GM10266 (cell line): ENCODE measurements at regions not wholly inside any gene's neighbourhood (a gene's known extent, or its start where the extent isn't known, plus 50 kb on each side); places are given as distances from the start of the nearest gene placed in this dataset.

Source experiments
- DNase-seq: peaks from one replicate; pipeline ENCODE4 v3.0.0; 2012; ENCODE audit errors: extremely low spot score
- CTCF ChIP-seq: IDR thresholded peaks from 2 replicates; pipeline ENCODE4 v1.5.1; 2012; ENCODE audit warnings: mild to moderate bottlenecking, low read depth; ENCODE audit not compliant: control insufficient read depth, insufficient read depth; ENCODE audit errors: missing control alignments

DNA sequence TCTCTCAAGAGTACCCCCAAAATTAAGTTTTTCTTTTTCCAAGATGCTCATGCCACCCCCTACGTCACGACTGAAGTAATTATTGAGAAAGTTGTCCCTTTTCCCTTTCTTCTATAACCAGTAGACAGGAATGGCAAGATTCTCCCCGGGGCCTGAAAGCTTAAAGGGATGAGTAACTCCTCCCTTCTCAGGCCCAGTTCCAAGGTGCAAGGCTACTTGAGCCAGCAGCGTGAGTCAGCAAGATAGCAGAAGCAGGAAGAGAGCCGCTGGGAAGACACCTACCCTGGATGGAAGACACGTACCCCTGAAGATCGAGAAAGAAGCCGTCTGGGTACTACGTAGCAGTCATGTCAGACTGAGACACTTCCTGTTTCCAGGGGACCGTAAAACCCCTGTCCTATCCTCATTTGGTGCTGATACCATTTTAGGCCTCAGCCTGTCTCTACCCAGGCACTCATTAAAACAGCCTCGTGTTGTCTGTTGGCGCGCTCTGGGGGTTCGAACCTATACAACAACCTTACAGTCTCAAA lies 241.0 kb downstream of the ADGRG6 start:
- no peak for DNase-seq
- no peak for TF ChIP-seq CTCF

- TF ChIP-seq CTCF, result no peak
- DNase-seq, result no peak
Observed at GRCh38 chr6:142543606-142544005, 241.8 kb downstream of the ADGRG6 start.

DNA sequence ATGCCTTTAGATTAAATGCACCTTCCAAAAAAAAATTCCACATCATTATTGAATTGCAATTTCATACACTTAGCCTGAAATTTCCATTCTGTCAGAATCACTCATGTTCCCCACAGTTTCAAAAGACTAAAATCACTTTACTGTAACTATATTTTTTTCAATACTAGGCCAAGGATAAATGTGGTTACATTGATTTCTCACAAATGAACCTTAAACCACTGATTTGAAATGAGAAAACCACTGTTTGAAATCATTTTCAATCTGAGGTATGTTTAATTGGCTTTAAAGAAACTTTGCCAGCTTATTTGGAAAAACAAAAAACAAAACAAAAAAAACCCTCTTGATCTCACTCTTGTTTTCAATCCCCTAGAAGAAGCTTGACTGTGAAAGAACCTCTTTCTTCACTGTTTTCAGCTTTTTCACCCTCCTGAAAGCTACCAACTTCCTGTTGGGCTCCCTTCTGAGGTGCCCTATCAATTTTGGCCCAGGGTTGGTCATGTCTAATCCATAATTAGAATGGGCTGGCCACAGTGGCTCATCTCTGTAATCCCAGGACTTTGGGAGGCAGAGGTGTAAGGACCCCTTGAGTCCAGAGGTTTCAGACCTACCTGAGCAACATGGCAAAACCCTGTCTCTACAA lies 242.5 kb downstream of the ADGRG6 start:
- DNase-seq, result no peak
- TF ChIP-seq CTCF, result no peak

GRCh38 chr6:142545147-142545546 lies 243.3 kb downstream of the ADGRG6 start:
- no peak for DNase-seq
- no peak for TF ChIP-seq CTCF

GRCh38 chr6:142548566-142548965 lies 246.8 kb downstream of the ADGRG6 start:
- DNase-seq, result no peak
- TF ChIP-seq CTCF, result no peak

- no peak for DNase-seq
- no peak for TF ChIP-seq CTCF
Observed at GRCh38 chr6:142550310-142551063, 248.7 kb downstream of the ADGRG6 start.

DNA sequence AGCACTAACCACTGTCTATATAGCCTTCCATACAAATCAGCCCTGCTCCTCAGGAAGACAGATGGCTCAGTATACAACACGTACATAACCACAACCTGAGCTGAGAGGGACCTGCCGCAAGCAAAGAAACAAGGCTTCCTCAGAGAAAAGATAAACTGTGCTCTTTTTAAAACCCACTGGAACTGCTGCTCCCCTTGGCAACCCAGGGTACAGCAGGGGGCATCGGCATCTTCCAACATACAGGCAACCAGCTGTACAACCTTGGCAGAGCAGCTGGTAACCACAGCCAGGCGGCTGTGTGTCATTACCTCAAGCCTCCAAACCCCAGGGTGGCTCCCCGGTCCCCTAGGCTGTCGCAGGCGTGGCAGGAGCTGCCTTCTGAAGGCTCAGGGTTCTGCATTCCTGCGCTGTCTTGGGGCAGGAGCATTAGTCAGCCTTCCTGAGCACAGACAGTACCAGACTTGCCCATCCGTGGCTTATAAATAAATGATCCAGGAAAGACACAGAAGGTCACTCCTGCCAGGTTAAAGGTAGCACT lies 249.5 kb downstream of the ADGRG6 start:
- TF ChIP-seq CTCF, result no peak
- no peak for DNase-seq
